Left hindlimb (tissue), 1 donor: ENCODE measurements at regions not wholly inside any gene's neighbourhood (a gene's known extent, or its start where the extent isn't known, plus 50 kb on each side); places are given as distances from the start of the nearest gene placed in this dataset.
"Not testable (repeated sequence)": the region's sequence is repeated elsewhere in the genome, so short reads cannot be mapped to it uniquely, and the experiment has no call there.

Experiments used
- DNase-seq: peaks from one replicate; pipeline ENCODE4 v3.0.0-alpha.2; 2018

DNA sequence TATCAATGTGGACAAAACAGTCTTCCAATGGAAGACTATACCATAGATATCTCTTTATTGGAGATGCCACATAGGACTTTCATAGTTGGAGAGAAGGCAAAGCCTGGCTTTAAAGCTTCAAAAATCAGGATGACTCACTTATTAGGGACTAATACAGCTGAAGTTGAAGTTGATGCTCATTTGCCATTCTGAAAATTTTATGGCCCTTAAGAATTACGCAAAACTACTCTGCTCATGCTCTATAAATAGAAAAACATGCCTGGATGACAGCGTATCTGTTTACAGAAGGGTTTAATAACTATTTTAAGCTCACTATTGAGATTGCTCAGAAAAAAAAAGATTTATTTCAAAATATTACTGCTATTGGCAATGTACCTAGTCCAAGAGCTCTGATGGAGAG is 155.5 kb upstream of the DST start:
- no peak for DNase-seq

DNA sequence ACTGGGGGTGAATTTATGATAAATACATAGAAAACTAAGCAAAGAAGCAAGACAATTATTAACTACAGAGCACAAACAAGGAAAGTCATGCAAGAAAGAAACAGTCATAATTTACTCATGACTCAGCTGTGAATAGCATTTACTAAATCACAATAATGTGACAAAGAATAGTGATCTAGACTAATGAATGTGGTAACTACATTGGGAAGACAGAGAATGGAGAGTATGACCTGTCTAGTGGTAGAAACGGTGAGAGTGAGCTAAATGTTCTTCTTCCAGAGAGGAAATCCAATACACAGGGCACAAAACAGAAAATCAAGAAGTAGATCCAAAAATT is 153.5 kb upstream of the DST start:
- DNase-seq: no peak

DNA sequence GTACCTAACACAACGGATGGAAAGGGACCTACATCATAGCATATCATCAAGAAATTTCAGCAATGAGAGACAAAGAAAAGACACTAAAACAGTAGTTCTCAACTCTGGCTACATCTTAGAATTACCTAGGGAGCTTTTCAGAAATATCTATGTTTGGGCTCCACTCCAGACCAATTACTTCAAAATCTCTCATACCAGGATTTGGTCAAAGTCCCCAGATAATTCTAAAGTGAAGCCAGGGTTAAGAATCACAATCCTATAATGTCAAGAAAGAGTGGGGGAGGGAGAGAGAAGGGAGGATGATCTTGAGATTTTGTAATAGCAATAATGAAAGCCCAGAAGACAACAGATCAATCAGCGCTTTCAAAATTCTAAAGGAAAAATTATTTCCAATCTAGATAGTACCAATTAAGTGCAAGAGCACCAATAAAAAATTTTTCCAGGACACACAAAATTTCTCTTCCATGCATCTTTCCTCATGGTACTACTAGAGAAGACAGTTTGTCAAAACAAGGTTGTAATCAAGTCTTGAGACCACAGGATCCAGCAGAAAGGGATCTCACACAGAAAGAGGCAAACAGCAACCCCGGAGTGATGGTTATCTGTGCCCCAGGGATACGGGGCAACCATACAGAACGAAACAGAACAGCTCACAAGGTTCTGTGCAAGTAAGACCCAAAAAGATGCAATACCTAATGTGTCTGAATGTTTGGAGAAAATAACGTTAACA is 152.9 kb upstream of the DST start:
- DNase-seq: no peak

DNA sequence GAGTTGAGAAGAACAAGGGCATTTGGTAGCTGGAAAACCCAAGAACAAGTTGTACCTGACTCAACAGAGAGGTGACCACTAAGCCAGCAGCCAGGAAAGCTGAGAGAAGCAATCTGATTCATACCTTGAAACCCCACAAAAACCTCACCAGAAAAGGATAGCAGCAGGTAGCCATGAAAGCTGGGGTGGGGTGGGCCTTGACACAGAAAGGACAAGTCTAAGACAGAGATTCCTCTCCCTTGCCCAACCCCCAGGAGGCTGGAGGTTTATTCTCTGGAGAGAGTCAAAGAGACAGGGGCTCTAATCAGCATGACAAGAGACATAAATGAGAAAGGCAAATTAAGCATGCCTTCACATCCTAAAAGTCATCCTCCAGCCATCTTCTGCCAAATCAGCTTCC is 151.7 kb upstream of the DST start:
- no peak for DNase-seq

DNA sequence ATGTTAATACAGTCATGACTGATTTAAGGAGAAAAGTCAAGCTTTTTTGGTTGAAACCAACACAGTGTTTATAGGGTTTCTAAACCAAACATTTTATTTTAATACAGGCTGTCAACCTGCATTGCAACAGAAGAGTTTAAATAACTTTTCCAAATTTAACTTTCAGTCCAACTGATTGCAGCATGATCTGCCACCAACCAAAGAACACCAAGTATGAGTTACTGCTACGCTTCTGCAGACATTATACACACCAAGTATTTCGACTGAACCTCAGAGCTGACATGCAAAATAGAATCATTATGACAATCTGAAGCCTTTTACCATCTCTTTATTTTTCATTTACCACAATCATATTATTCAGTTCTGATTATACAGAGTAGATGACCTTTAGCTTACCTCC is 151.2 kb upstream of the DST start:
- DNase-seq: no peak

DNA sequence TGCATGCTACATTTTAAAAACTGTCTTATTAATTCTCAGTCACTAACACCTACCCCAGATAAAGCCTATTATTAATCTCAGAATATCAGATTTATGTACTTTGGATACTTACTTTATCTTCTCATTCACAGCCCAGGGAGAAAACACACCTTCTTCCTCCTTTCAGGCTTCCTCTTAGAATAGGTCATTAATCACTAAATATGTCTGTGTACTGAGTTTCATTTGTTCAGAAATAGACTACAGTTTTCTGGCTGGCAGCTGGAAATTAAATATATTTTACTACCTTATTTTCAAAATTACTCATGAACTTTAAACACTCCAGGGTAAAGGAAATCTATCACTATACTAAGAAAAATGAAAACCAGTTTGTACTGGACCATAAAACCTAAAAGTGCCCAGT is 147.7 kb upstream of the DST start:
- DNase-seq: no peak

DNA sequence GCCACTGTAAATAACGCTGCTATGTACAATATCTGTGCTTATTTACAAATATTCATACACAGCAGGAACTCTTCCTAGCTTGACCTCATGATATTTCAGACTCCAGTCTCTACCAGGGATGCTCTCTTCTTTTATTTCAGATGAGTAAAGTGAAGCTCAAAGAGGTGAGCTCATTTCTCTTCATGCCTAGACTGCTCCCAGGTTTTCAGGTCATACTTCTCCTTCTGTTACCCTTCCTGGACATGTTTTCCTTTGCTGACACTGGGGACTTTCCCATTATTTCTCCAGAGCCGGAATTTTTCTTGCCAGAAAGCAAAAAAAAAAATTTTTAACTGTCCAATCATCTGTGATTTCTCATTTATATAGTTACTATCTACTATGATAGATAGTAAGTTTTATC is 147.2 kb upstream of the DST start:
- DNase-seq: no peak

DNA sequence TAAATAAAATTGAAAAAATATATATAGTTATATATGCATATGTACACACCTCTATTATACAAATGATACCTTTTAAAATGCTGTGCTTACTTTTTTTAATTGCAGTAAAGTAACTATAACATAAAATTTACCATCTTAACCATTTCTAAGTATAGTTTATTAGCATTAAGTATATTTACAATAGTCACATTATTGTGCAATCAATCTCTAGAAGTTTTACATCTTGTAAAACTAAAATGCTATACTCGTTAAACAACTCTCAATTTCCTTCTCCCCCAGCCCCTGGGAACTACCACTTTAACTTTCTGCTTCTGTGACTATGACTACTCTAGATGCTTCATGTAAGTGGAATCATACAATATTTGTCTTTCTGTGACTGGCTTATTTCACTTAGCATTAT is 146.7 kb upstream of the DST start:
- DNase-seq: no peak

DNA sequence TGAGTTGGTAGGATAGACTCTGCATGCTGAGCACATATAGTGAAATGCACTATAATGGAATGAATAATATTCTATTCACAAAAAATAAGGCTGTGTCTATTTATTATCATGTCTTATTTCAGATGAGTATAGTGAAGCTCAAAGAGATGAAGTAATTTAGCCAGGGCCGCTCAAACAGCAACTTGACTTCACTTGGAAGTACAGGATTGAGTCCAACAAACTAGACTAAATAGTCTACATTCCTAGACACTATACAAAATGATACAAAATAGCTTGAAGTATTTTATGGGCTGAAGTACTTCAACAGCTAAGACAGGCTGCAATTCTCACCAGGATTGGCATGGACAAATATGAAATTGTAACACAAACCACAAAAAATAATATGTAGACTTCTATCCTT is 144.5 kb upstream of the DST start:
- no peak for DNase-seq

DNA sequence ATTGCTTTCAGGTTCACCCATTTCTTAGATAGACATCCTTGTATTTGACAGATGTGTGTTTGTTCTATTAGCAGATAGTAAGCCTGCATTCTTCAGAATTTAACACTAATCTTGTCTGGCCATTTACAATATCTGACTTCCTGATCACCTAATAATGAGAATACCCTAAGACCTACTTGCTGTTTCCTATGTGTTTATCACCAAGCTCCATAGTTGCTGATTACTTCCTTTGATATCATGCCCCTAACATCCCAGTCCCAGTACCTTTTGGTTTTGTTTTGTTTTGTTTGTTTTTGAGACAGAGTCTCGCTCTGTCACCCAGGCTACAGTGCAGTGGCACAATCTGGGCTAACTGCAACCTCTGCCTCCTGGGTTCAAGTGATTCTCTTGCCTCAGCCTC is 143.6 kb upstream of the DST start:
- no peak for DNase-seq

DNA sequence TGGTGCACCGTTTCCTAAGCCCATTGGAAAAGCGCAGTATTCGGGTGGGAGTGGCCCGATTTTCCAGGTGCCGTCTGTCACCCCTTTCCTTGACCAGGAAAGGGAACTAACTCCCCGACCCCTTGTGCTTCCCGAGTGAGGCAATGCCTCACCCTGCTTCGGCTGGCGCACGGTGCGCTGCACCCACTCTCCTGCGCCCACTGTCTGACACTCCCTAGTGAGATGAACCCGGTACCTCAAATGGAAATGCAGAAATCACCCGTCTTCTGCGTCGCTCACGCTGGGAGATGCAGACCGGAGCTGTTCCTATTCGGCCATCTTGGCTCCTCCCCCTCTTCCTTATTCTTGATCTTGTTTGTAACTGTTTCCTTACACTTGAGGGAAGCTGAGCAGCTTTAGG is 142.8 kb upstream of the DST start:
- not testable (repeated sequence) for DNase-seq

DNA sequence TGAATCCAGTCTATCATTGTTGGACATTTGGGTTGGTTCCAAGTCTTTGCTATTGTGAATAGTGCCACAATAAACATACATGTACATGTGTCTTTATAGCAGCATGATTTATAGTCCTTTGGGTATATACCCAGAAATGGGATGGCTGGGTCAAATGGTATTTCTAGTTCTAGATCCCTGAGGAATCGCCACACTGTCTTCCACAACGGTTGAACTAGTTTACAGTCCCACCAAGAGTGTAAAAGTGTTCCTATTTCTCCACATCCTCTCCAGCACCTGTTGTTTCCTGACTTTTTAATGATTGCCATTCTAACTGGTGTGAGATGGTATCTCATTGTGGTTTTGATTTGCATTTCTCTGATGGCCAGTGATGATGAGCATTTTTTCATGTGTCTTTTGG is 137.4 kb upstream of the DST start:
- DNase-seq: not testable (repeated sequence)

DNA sequence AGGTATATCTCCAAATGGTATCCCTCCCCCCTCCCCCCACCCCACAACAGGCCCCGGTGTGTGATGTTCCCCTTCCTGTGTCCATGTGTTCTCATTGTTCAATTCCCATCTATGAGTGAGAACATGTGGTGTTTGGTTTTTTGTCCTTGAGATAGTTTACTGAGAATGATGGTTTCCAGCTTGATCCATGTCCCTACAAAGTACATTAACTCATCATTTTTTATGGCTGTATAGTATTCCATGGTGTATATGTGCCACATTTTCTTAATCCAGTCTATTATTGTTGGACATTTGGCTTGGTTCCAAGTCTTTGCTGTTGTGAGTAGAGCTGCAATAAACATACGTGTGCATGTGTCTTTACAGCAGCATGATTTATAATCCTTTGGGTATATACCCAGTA is 135.8 kb upstream of the DST start:
- DNase-seq: not testable (repeated sequence)

DNA sequence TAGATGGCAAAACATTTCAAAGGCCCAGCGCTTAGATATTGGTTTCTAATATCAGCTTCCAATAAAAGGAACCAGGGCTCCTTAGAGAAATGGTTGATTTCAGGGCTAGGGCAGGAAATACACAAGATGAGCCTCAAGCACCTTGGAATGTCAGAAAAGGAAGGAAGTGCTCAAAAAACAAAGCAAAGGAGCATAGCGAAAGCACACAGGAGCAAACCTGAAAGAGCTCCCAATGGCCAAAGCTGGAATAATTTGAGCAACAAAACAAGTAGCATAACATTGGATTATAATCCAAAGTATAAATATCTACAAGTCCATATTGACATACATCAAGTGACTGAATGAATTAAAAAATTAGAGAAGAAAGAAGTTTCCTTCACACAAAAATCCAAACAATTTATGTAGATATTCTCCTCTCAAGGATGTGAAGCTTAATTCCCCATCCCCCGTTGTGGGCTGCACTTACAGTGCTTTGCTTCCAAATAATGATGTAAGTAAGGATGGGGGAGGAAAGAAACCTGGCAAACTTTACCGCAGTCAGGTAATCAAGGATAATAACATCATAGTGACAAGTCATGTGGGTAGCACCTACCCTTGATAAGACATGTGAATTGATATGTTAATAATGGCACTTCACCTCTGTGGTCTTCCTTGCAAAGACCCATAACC is 132.9 kb upstream of the DST start:
- DNase-seq: no peak

DNA sequence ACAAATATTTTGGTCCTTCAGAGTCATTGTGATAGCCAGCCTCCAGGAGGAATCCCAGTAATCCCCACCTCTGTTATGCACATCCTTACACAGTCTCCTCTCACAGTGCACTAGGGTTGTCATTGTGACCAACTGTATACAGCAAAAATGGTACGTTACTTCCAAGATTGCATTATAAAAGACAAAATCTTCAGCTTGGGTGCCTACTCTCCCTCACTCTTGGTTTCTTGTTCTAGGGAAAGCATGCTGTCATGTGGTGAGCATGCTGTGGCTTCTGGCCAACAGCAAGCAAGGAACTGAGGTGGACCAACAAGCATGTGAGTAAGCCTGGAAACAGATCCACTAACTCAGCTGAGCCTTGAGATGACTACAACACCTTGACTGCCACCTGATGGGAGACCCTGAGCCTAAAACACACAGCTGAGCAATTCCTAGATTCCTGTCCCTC is 130.1 kb upstream of the DST start:
- no peak for DNase-seq

DNA sequence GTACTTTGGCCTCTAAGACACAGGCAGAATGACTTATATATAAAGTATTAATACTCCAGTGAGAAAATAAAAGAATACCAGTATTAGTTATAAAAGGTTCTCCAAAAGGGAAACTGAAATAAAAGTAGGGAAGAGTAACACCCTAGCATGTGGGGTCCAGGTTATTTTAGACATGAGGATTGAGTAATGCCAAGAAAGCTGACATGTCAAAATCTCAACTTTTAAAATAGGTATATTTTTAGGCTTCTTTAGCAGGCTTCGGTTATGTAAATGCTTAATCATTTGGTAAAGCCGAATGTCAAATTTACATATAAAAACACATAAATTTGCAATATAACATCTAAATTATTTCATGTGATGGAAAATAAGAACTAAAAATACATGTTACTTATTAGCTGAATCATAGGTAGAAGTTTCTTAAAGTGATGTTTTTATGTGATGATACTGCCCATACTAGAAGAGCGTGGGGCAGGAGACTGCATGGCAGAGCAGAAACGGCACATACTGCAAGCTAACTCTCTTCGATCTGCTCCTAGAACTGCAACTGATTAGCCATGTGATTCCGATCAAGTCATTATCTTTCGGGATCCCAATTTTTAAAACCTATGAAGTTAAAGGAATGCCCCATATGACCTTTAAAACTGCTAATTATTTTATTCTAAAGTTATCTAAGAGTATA is 129.4 kb upstream of the DST start:
- DNase-seq: no peak

DNA sequence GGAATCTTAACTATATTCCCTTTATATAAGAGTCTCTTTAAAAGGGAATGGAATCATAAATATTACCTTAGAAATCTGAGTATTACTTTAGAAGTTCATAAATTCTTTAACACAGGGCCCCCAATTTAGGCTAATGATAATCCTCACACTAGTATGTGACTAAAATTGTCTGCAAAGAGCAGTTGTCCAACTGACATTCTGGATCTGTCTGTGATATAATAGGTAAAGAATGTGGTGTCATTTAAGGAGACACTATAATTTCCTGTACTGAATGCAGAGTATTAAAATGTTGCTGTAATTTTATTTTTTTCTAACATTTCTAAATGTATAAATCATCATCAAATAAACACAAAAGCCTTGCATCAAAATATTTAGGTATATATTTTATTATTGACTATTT is 128.5 kb upstream of the DST start:
- no peak for DNase-seq

DNA sequence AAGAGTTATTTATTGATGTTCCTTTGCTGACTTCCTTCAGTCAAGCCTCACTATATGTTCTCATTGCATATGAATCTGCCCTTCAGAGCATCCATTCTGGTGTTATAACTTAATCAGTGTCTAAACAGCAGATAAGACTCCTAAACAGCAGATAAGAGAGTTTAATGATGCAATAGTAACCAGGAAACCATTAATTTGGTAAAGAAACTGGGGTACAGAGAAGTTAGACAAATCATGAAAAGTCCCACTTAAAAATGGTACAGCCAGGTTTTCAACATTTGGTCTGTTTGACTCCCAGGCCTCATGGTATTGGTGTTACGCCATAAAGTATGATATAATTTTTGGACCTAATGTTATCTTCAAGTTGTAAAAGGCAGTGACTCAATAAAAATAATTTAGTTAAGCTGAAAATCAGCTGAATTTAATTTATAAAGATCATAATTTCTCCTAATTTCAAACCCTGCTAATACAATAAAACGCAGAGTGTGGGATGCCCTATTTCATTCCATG is 127.4 kb upstream of the DST start:
- no peak for DNase-seq

DNA sequence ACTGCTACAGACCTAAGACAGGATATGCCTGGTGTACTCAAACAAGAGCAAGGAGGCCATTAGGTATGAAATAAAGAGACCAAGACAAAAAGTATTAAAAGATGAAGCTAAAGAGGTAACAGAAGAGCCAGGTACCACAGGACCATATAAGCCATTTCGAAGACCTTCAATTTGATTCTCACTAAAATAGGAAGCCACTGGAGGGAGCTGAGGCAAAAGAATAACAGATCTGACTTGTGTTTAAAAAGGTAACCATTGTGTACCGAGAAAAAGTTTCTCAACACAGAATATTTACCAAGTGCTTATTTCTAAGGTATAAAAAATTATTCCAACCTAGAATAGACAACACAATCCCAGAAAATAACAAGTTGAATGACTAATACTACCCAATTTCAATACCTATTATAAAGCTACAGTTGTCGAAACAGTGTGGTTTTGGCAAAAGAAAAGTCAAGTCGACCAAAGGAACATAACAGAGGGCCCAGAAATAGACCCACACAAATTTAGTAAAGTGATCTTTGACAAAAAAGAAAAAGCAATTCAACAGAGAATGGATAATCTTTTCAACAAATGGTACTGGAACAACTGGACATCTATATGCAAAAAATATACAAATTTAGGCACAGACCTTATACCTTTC is 125.3 kb upstream of the DST start:
- DNase-seq: no peak

DNA sequence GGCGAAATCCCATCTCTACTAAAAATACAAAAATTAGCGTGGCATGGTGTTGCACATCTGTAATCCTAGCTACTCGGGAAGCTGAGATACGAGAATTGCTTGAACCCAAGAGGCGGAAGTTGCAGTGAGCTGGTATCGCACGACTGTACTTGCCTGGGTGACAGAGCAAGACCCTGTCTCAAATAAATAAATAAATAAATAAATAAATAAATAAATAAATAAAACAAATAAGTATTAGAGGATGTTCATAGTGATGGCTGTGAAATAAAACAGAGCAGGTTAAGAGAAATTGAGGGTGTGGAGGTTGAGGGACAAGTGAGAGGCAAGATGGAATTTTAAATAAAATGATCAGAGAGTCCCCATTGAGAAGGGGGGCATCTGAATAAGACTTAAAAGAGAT is 124.7 kb upstream of the DST start:
- no peak for DNase-seq

DNA sequence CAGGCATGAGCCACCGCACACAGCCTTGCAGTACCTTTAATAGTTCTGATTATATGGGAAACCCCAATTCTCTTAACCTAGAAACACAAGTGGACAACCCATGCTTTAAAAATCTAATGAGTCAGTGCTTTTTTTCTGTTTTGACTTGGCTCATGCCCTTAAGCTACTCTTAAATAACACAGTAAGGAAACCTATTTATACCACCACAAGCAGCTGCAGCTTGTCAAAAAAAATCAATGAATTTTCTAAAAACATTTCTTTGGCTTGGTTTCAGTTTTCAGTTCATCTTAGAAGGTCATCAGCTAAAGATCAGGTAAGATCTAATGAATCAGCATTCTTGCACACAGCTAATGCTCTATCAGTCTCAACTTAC is 124.1 kb upstream of the DST start:
- DNase-seq: no peak

DNA sequence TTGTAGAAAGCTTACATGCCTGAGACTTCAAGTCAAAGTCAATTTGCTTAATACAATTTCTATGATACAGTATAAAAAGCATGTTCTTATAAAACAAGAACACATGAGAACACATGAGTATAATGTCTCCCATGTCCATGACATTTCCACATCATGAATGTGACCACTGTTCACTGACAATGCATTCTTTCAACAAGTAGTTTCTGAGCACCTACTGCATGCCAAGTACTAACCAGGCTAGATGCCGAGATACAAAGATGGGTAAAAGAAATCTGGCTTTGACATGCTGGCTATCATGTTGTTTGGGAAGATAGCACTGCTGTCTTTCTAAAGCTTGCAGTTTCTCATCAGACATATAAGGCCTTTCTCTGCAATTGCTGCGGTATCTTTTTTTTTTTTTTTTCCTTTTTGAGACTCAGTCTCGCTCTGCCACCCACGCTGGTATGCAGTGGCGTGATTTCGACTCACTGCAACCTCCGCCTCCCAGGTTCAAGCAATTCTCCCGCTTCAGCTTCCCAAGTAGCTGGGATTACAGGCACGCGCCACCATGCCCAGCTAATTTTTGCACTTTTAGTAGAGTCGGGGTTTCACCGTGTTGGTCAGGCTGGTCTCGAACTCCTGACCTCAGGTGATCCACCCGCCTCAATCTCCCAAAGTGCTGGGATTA is 123.6 kb upstream of the DST start:
- no peak for DNase-seq

DNA sequence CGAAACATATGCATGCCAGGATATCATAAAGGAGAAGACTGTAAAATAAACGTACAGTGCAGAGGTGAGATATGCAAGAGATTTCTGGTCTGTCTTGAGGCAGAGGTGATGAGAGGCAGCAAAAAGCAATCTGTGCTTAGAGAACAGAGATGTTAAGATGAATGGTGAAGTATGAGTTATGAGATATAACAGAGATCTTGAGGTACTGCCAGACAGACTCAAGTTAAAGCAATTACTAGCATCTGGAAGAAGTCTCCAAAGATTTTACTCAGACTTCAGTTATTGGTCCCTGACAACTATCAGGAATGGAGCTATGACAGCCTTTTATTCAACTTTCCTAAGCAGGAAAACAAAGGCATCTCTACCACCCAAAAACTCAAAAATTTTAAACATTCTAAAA is 122.8 kb upstream of the DST start:
- DNase-seq: no peak
